Caco-2 (cell line): ENCODE measurements at regions not wholly inside any gene's neighbourhood (a gene's known extent, or its start where the extent isn't known, plus 50 kb on each side); places are given as distances from the start of the nearest gene placed in this dataset.

Source experiments
- BruUV-seq: library from RNA; stranded (reverse); fragments of 400-500 nt; replicated peaks from 2 replicates; lab custom pipeline; 2021; lab: Mats Ljungman, UMichigan
- CTCF ChIA-PET: fragments of 300-600 bp; sonication (Branson Sonifier 250); formaldehyde crosslinking; loops from one replicate; lab custom pipeline; 2022; ENCODE audit warnings: antibody characterized with exemption; lab: Charles Lee
- POLR2A ChIA-PET: fragments of 300-600 bp; sonication (Branson Sonifier 250); formaldehyde crosslinking; loops from one replicate; lab custom pipeline; 2022; ENCODE audit warnings: antibody characterized with exemption; lab: Charles Lee
- DNase-seq, 2 experiments: peaks; one replicate each; pipeline versions ENCODE4 v3.0.0 to v3.0.0-alpha.2; 2020 to 2022
- H3K27me3 ChIP-seq: replicated peaks from 2 replicates; pipeline ENCODE4 v1.6.0; 2011; ENCODE audit warnings: low read length; ENCODE audit not compliant: control insufficient read depth, insufficient read depth
- H3K36me3 ChIP-seq: 2 replicates; pipeline ENCODE4 v1.5.1; 2011; ENCODE audit warnings: low read length; ENCODE audit not compliant: control insufficient read depth, insufficient read depth
- H3K4me1 ChIP-seq: fragments of 250-450 bp; sonication (Bioruptor Pico); 2 replicates; pipeline ENCODE4 v1.5.1; 2020; ENCODE audit warnings: mild to moderate bottlenecking
- H3K4me3 ChIP-seq: 2 replicates; pipeline ENCODE4 v1.5.1; 2011; ENCODE audit warnings: low read depth, mild to moderate bottlenecking, control low read depth, low read length
- H3K9me3 ChIP-seq: fragments of 250-450 bp; sonication (Bioruptor Pico); 2 replicates; pipeline ENCODE4 v1.5.1; 2020; ENCODE audit warnings: mild to moderate bottlenecking, moderate library complexity
- H3K27ac Mint-ChIP-seq: one replicate; pipeline ENCODE4 v1.8.0; 2022; ENCODE audit warnings: mixed read lengths; ENCODE audit not compliant: unreplicated experiment
- H3K27me3 Mint-ChIP-seq: one replicate; pipeline ENCODE4 v1.8.0; 2022; ENCODE audit warnings: mixed read lengths; ENCODE audit not compliant: insufficient read depth, unreplicated experiment
- H3K36me3 Mint-ChIP-seq: one replicate; pipeline ENCODE4 v1.8.0; 2022; ENCODE audit warnings: mild to moderate bottlenecking, mixed read lengths; ENCODE audit not compliant: insufficient read depth, unreplicated experiment
- H3K4me1 Mint-ChIP-seq: one replicate; pipeline ENCODE4 v1.8.0; 2022; ENCODE audit warnings: low read depth, mixed read lengths; ENCODE audit not compliant: unreplicated experiment
- H3K4me3 Mint-ChIP-seq: one replicate; pipeline ENCODE4 v1.8.0; 2022; ENCODE audit warnings: mild to moderate bottlenecking, moderate library complexity, mixed read lengths; ENCODE audit not compliant: unreplicated experiment
- H3K9me3 Mint-ChIP-seq: one replicate; pipeline ENCODE4 v1.8.0; 2022; ENCODE audit warnings: mixed read lengths; ENCODE audit not compliant: unreplicated experiment
- CTCF ChIP-seq, 2 experiments: fragments of 200-600 bp in 1 of 2; IDR thresholded peaks; 1 replicate in 1 of 2; 2 replicates in 1 of 2; pipeline versions ENCODE4 v1.5.1 to v1.8.0; 2011 to 2022; ENCODE audit warnings: antibody characterized with exemption in 1 of 2, control low read depth in 1 of 2, inconsistent platforms in 1 of 2, low read depth in 1 of 2, low read length in 1 of 2, mild to moderate bottlenecking in 1 of 2, moderate library complexity in 1 of 2; ENCODE audit not compliant: insufficient read depth in 1 of 2, severe bottlenecking in 1 of 2, unreplicated experiment in 1 of 2
- intact Hi-C: fragments of 100-400 bp; cut with micrococcal nuclease; formaldehyde crosslinking; loops from one replicate; pipeline ENCODE4 v1.10.0; 2022; ENCODE audit not compliant: unreplicated experiment

GRCh38 chr12:33587354-33587753 lies 147.7 kb upstream of the SYT10 start:
- CTCF ChIA-PET, result no interaction called here
- no peaks in the 10 kb centered on the region for H3K36me3 ChIP-seq
- intact Hi-C loops, result no loop called here
- Mint-ChIP-seq H3K9me3 (no peaks in the 10 kb centered on the region), H3K27me3 (peaks cover 5% of the 10 kb centered on the region), H3K4me1 (no peaks in the 10 kb centered on the region), H3K36me3 (no peaks in the 10 kb centered on the region), H3K4me3 (no peak overlapping the region), H3K27ac (no peak overlapping the region)
- no peak overlapping the region for H3K4me3 ChIP-seq
- no peaks in the 10 kb centered on the region for H3K27me3 ChIP-seq
- no peaks in the 10 kb centered on the region for H3K9me3 ChIP-seq
- no peak for TF ChIP-seq CTCF (IDR thresholded peaks at IDR 0.05; ENCODE audit: insufficient read depth in 1 of 2, low read depth in 1 of 2, low read length in 1 of 2, severe bottlenecking in 1 of 2, unreplicated experiment in 1 of 2)
- no peak for DNase-seq
- POLR2A ChIA-PET, result no interaction called here
- H3K4me1 ChIP-seq, result no peaks in the 10 kb centered on the region
- no TSS peak for BruUV-seq

- Mint-ChIP-seq H3K9me3 (no peaks in the 10 kb centered on the region), H3K4me3 (no peak overlapping the region), H3K4me1 (no peaks in the 10 kb centered on the region), H3K27ac (no peak overlapping the region), H3K36me3 (no peaks in the 10 kb centered on the region), H3K27me3 (peaks cover 5% of the 10 kb centered on the region)
- no peak for TF ChIP-seq CTCF (IDR thresholded peaks at IDR 0.05; ENCODE audit: insufficient read depth in 1 of 2, low read depth in 1 of 2, low read length in 1 of 2, severe bottlenecking in 1 of 2, unreplicated experiment in 1 of 2)
- ChIA-PET CTCF (no interaction called here), POLR2A (no interaction called here)
- no TSS peak for BruUV-seq
- Histone ChIP-seq H3K27me3 (no peaks in the 10 kb centered on the region), H3K36me3 (no peaks in the 10 kb centered on the region), H3K9me3 (no peaks in the 10 kb centered on the region), H3K4me1 (no peaks in the 10 kb centered on the region), H3K4me3 (no peak overlapping the region)
- intact Hi-C loops, result no loop called here
- DNase-seq, result peak in 1 of 2 experiments; percentile 6
Observed at GRCh38 chr12:33587784-33588712, 148.4 kb upstream of the SYT10 start.

- DNase-seq, result no peak
- H3K27me3 Mint-ChIP-seq, result peaks cover 5% of the 10 kb centered on the region
- no TSS peak for BruUV-seq
- no peaks in the 10 kb centered on the region for H3K27me3 ChIP-seq
- H3K9me3 Mint-ChIP-seq, result no peaks in the 10 kb centered on the region
- no peak overlapping the region for H3K4me3 ChIP-seq
- H3K4me1 ChIP-seq, result no peaks in the 10 kb centered on the region
- H3K4me1 Mint-ChIP-seq, result no peaks in the 10 kb centered on the region
- no peaks in the 10 kb centered on the region for H3K9me3 ChIP-seq
- intact Hi-C loops, result no loop called here
- no peak for TF ChIP-seq CTCF (IDR thresholded peaks at IDR 0.05; ENCODE audit: insufficient read depth in 1 of 2, low read depth in 1 of 2, low read length in 1 of 2, severe bottlenecking in 1 of 2, unreplicated experiment in 1 of 2)
- POLR2A ChIA-PET, result no interaction called here
- H3K27ac Mint-ChIP-seq, result no peak overlapping the region
- no peaks in the 10 kb centered on the region for H3K36me3 Mint-ChIP-seq
- H3K4me3 Mint-ChIP-seq, result no peak overlapping the region
- H3K36me3 ChIP-seq, result no peaks in the 10 kb centered on the region
- CTCF ChIA-PET, result no interaction called here
Observed at GRCh38 chr12:33588725-33589405, 149.2 kb upstream of the SYT10 start.
